ENCODE measurements at regions not wholly inside any gene's neighbourhood (a gene's known extent, or its start where the extent isn't known, plus 50 kb on each side); places are given as distances from the start of the nearest gene placed in this dataset.
A peak's percentile ranks its signal among the peaks of the same experiment; 100 is the strongest.
"Not testable (repeated sequence)": the region's sequence is repeated elsewhere in the genome, so short reads cannot be mapped to it uniquely, and the experiment has no call there.

- peak; percentile 1 for DNase-seq
These were observed 814.4 kb upstream of the AMELY start for GRCh38 chrY:7725791-7726460.

GRCh38 chrY:7723991-7724632, 812.6 kb upstream of the AMELY start:
- no peak for DNase-seq

DNA sequence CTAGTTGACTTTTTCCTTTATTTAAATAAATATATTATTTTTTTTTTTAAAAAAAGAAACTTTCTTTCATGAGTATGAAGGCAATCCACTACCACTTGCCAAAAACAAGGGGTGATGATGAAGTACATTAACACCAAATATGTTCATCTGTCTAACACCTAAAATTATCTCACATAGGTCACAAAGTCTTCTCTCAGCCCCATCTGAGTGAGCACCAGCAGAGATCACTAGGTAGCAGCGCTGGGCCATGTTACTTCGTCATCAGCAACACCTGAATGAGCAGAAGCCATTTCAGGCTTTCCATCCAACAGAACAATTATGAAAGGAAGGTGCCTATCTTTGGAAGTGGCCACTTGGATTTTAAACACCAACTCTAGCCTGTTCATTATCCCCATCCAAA, 811.6 kb upstream of the AMELY start:
- DNase-seq = no peak

- DNase-seq = no peak
These were observed 811.0 kb upstream of the AMELY start for GRCh38 chrY:7722566-7722965.

DNA sequence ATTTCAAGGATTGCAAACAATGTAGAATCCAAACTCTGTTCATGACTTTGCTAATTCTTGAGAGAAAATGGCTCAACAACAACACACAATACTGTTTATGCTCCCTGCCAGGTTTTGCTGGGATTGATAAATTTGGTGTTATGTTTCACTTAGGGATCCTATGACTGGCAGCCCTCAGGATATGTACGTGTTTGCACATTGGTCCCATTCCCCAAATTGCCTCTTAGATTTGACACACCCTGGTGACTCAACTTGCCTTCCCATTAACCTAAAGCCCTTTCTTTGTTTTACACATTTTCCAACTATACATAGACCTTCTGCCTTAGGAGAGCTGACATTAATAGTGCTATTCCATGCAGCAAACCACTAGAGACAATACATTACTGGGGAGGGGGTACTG, 809.4 kb upstream of the AMELY start:
- DNase-seq = no peak

DNA sequence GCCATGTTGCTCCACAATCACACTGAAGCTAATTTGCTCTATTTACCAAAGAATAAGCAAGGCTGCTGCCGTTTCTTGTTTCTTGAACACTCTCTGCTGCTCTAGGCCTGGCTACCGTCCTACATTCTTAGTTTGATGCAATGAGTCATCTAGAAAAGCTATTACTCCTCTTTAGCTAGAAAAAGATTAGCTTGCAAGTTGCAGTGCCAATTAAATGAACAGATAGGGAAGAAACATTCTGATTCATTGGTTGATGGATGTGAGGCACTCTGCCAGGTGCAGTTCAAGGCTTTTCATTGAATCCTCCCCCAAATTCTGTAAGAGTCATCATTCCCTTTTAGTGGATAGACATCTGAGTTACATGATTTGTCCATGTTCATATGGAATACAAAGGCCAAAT, 807.7 kb upstream of the AMELY start:
- DNase-seq = no peak

GRCh38 chrY:7718626-7719025, 807.1 kb upstream of the AMELY start:
- DNase-seq = no peak

DNA sequence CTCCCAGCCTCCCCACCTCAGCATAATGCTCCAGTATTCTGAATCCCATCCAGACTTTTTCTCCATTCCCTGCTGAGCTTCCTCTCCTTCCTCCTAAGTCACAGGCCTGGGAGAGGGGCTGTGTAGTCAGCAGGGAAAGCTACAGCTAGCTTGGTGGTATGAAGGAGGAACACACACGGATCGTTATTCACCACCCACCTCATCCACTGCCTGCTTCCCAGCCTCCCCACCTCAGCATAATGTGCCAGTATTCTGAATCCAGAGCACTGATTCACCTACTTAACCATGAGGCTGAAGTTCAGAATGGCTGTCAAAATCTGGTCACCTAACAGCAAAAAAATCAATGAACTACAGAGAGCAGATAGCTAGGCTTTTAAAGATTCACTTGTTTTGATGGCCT, 806.6 kb upstream of the AMELY start:
- DNase-seq = no peak

GRCh38 chrY:7714426-7714825, 802.9 kb upstream of the AMELY start:
- DNase-seq = no peak

DNA sequence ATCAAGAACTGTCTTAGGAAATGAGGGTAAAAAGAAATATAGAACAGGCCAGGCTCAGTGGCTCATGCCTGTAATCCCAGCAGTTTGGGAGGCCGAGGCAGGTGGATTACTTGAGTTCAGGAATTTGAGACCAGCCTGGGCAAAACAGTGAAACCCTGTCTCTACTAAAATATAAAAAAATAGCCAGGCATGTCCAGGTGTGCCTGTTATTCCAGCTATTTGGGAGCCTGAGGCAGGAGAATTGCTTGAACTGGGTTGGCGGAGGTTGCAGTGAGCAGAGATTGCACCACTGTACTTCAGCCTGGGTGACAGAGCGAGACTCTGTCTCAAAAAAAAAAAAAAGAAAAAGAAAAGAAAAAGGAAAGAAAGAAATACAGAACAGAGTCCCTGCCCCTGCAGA, 802.2 kb upstream of the AMELY start:
- DNase-seq = not testable (repeated sequence)

- DNase-seq = no peak
These were observed 800.7 kb upstream of the AMELY start for GRCh38 chrY:7712289-7712688.

DNA sequence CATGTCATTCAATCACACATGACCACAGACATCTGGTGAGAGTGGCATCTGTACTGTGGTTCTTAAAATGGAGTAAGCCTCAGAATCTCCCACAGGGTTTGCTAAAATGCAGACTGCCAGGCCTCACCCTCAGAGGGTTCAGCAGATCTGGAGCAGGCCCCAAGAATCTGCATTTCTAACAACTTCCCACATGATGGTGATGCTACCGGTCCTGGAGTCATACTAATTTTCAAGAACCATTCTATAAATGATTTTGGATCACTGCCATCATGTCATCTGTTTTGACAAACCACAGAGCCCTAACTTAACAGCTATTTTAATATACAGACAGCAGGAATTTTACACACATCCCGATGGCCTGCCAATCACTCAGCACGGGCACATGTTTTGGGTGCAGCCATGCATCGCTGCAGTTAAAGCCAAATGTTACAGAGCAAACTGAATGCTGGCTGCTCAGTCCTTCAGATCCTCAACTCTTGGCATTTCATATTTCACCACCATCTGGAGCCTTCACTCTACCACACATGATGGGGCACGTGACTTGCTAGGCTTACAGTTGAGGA, 792.1 kb upstream of the AMELY start:
- DNase-seq = no peak

- no peak for DNase-seq
These were observed 790.9 kb upstream of the AMELY start for GRCh38 chrY:7702481-7702880.

DNA sequence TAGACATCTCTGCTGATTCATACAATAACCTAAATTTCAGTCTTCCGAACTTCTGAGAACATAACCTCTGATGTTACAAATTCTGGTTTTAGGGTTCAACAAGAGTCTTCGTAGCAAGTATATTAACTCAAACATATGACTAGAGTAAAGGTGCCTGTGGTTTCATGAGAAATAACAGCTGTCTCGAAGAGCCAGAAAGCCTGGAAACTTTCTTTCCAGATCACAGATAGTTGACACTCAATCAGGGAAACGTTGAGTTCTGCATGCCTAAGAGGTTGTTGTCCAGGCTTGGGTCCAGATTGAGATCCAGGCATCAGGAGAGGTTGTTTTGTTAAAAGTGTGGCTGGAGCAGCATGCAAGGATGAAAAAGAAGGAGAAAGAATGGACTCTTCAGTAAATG, 790.1 kb upstream of the AMELY start:
- DNase-seq = no peak

- DNase-seq = no peak
These were observed 786.0 kb upstream of the AMELY start for GRCh38 chrY:7697506-7697905.

DNA sequence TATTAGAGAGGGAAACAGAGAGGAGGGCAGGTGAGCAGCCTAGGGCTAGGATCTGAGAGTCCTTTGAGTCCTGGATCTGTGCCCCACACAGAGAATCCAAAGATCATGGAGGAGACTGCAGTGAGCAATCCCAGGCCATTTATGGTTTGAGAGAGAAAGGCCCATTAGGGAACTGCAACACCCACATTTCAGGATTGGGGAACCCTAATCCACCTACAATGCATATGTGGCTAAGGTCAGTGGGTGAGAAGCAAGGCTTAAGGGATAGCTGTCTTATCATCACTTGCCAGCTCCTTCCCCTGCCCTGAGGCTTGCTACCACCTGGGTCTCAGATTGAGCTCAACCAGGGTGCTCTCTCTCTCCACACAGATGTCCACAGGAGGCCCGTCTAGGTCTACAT, 781.1 kb upstream of the AMELY start:
- DNase-seq = no peak

DNA sequence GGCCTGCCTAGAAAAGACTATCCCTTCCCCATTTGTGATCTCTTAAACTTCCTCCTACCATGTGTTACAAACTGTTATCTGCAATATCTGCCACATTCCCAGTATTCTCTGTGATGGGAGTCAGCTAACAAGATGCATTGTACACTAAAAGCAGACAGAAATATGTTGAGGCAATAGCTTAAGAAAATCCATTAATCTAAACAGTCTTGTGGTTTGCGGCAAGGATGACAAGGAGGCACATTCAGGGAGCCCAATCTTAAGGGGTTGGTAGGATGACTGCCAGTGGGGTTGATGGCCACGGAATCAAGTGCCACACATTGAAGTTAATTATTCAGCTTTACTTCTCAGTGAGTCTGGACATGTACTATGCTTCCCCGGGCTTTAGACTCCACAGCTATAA, 775.5 kb upstream of the AMELY start:
- no peak for DNase-seq

GRCh38 chrY:7684546-7684945, 773.0 kb upstream of the AMELY start:
- no peak for DNase-seq

DNA sequence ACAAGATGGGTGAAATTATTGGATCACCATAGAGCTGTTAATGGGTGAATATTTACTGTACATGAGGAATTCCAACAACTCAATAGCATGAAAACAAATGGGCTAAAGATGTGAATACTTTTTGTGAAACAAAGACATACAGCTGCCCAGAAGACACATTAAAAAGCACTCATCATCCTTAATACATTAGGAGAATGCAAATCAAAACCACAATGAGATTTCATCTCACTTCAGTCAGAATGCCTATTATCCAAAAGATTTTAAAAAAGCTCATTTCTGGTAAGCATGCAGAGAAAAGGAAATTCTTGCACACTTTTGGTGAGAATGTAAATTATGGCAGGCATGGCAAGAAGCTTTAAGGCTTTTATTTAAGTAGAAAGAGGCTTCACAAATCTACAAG, 770.8 kb upstream of the AMELY start:
- no peak for DNase-seq

- DNase-seq = no peak
These were observed 769.9 kb upstream of the AMELY start for GRCh38 chrY:7681426-7681825.

GRCh38 chrY:7674465-7674864, 762.9 kb upstream of the AMELY start:
- no peak for DNase-seq

- no peak for DNase-seq
These were observed 761.2 kb upstream of the AMELY start for GRCh38 chrY:7672796-7673195.

DNA sequence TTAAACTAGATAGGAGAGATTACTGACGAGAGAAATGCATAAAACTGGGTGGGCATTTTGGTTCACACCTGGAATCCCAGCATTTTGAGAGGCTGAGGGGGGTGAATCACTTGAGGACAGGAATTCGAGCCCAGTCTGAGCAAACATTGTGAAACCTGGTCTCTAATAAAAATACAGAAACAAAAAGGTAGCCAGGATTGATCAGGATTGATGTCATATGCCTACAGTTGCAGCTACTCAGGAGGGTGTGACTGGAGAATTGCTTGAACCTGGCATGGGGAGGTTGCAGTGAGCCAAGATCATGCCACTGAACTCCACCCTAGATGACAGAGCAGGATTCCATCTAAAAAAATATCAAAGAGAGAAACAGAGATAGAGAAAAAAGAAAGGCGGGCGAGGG, 751.7 kb upstream of the AMELY start:
- DNase-seq = no peak

DNA sequence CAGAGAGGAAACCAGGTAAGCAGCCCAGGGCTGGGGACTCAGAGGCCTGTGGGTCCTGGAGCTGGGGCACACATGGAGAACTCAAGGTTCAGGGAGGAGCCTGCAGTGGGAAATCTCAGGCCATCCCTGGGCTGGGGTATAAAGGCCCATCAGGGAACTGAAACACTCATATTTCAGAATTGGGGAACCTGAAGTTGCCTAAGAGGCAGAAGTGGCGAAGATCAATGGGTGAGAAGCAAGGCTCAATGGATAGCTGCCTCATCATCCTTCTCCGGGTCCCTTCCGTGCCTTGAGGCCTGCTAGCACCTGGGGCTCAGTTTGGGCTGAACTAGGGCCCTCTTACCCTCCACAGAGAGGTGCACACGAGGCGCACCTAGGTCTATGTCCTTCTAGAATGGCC, 747.5 kb upstream of the AMELY start:
- DNase-seq = no peak

All from occipital lobe (tissue), 1 donor.